Testis (tissue), 2 donors: ENCODE measurements at regions not wholly inside any gene's neighbourhood (a gene's known extent, or its start where the extent isn't known, plus 50 kb on each side); places are given as distances from the start of the nearest gene placed in this dataset.

Experiments
- DNase-seq: peaks from one replicate; pipeline ENCODE4 v3.0.0-alpha.2; 2019
- H3K27ac ChIP-seq, 2 donors: fragments of 200-600 bp; sonication (generic); one replicate each; pipeline ENCODE4 v1.5.1; 2019
- H3K27me3 ChIP-seq: fragments of 200-600 bp; sonication (generic); one replicate; pipeline ENCODE4 v1.5.1; 2019
- H3K36me3 ChIP-seq: fragments of 200-600 bp; sonication (generic); one replicate; pipeline ENCODE4 v1.5.1; 2017; ENCODE audit warnings: low read depth; ENCODE audit errors: missing control alignments
- H3K4me1 ChIP-seq: fragments of 200-600 bp; sonication (generic); one replicate; pipeline ENCODE4 v1.5.1; 2019
- H3K4me3 ChIP-seq, 2 donors: fragments of 200-600 bp; sonication (generic); one replicate each; pipeline ENCODE4 v1.5.1; 2017 to 2019
- H3K9me3 ChIP-seq: fragments of 200-600 bp; sonication (generic); one replicate; pipeline ENCODE4 v1.5.1; 2017
- CTCF ChIP-seq, 3 experiments: fragments of 450-650 bp in 2 of 3; fragments of 200-600 bp in 1 of 3; sonication (generic) in 1 of 3; IDR thresholded peaks; one replicate each; pipeline ENCODE4 v1.5.1; 2016 to 2019; ENCODE audit warnings: antibody characterized with exemption in 3 of 3, mild to moderate bottlenecking in 2 of 3, moderate library complexity in 1 of 3
- POLR2A ChIP-seq: fragments of 450-650 bp; IDR thresholded peaks from one replicate; pipeline ENCODE4 v1.6.1; 2017; ENCODE audit warnings: antibody characterized with exemption, mild to moderate bottlenecking, moderate library complexity
- WGBS, 2 donors: methylation state at CpG; one replicate each; pipeline ENCODE4 v1.1.5; 2018; 5-methylcytosine and 5-hydroxymethylcytosine counted together
- intact Hi-C: fragments of 100-400 bp; cut with DNase I; formaldehyde crosslinking; loops from one replicate; pipeline ENCODE4 v1.15.1; 2023; ENCODE audit warnings: low total_unique reads

DNA sequence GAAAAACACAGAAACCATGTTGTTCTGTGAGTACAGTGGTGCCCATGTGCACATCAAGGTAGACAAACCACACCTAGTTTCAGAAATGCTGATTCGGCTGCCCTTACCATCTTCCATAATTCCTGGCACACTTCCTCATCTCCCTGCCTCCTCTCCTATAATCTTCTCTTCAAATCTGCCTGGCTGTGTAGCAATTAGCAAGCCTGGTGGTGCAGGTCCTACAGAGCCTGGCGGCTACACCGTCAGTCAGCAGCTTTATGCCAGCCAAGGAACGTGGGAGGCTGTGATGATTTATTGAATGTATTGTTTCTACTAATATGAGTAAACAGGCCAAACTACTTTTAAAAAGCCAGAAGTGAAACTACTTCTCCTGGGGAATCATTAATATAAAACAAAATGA is 106.8 kb downstream of the SEMA6D start:
- H3K36me3 ChIP-seq = no peaks in the 10 kb centered on the region
- H3K9me3 ChIP-seq = no peaks in the 10 kb centered on the region
- H3K4me1 ChIP-seq = no peaks in the 10 kb centered on the region
- H3K27me3 ChIP-seq = no peaks in the 10 kb centered on the region
- no peak for DNase-seq
- WGBS, 2 donors = 76 to 84% methylated on average over 4 of the region's 4 CpGs
- intact Hi-C loops = no loop called here
- no peak overlapping the region for H3K27ac ChIP-seq
- H3K4me3 ChIP-seq = no peak overlapping the region
- TF ChIP-seq POLR2A (no peak), CTCF (IDR thresholded peaks at IDR 0.05) (no peak)

GRCh38 chr15:47829667-47830066 is 112.4 kb downstream of the SEMA6D start:
- Histone ChIP-seq H3K27ac (no peak overlapping the region), H3K27me3 (no peaks in the 10 kb centered on the region), H3K4me1 (no peaks in the 10 kb centered on the region), H3K9me3 (no peaks in the 10 kb centered on the region), H3K36me3 (no peaks in the 10 kb centered on the region), H3K4me3 (no peak overlapping the region)
- DNase-seq = no peak
- intact Hi-C loops = no loop called here
- WGBS, 2 donors = 47 to 54% methylated on average over 1 of the region's 1 CpG
- no peak for TF ChIP-seq POLR2A
- TF ChIP-seq CTCF (IDR thresholded peaks at IDR 0.05) = no peak

DNA sequence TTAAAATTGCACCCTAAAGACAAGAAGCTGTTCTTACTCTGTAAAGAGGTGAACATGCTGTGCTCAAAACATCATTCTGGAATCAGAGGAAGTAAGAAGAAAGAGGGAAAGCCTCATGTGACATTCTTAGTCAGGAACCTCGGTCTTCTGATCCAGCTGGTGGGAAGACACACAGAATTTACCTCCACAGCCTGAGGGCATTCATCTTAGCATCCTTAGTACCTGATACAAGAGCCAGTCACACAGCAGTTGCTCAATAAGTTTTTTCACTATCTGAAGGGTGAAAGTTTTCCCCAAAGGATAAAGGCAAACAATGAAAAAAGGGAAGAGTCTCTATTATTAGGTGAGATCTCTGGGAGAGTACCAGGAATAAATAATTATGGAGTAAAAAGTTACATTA is 116.8 kb downstream of the SEMA6D start:
- WGBS, 2 donors = 58 to 67% methylated on average over 1 of the region's 1 CpG
- TF ChIP-seq CTCF (IDR thresholded peaks at IDR 0.05) (no peak), POLR2A (no peak)
- Histone ChIP-seq H3K27ac (no peak overlapping the region), H3K36me3 (no peaks in the 10 kb centered on the region), H3K4me3 (no peak overlapping the region), H3K9me3 (no peaks in the 10 kb centered on the region), H3K27me3 (no peaks in the 10 kb centered on the region), H3K4me1 (no peaks in the 10 kb centered on the region)
- intact Hi-C loops = no loop called here
- no peak for DNase-seq

- no peak overlapping the region for H3K4me3 ChIP-seq
- H3K9me3 ChIP-seq = no peaks in the 10 kb centered on the region
- TF ChIP-seq CTCF (IDR thresholded peaks at IDR 0.05) = no peak
- TF ChIP-seq POLR2A = no peak
- intact Hi-C loops = no loop called here
- no peaks in the 10 kb centered on the region for H3K36me3 ChIP-seq
- no peaks in the 10 kb centered on the region for H3K27me3 ChIP-seq
- no peak overlapping the region for H3K27ac ChIP-seq
- WGBS, 2 donors = 82 to 92% methylated on average over 6 of the region's 6 CpGs
- DNase-seq = no peak
- H3K4me1 ChIP-seq = no peaks in the 10 kb centered on the region
These were observed 122.0 kb downstream of the SEMA6D start for GRCh38 chr15:47839233-47839825.

DNA sequence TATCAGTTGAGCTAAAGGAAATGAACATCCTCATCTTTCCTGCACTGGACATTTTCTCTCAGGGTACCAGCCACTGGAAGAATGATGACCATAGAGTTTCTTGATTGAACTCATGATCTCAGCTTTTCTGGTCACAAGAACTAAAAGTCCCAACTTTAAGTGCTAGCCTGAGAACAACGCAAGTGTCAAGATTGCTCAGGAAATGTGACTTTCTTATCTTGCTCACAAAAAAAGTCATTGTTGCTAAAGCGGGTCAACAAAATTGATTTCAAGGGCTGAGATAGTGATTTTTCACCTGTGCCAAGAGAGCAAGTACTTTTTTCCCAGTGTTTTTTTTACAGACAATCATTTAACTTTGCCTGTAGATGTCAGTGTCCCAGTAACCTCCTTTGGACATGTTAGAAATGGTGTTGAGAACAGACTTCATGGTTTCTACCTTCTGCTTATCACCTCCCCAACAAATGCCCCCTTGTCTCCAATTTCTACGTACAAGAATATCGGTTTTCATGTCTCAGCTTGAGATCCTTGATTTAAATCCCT is 125.9 kb downstream of the SEMA6D start:
- DNase-seq = no peak
- TF ChIP-seq POLR2A = no peak
- TF ChIP-seq CTCF (IDR thresholded peaks at IDR 0.05) = no peak
- intact Hi-C loops = no loop called here
- H3K9me3 ChIP-seq = no peaks in the 10 kb centered on the region
- H3K36me3 ChIP-seq = no peaks in the 10 kb centered on the region
- no peak overlapping the region for H3K27ac ChIP-seq
- no peak overlapping the region for H3K4me3 ChIP-seq
- H3K4me1 ChIP-seq = no peaks in the 10 kb centered on the region
- H3K27me3 ChIP-seq = no peaks in the 10 kb centered on the region
- WGBS, 2 donors = 77% methylated on average over 4 of the region's 4 CpGs
